GM12878 (cell line): ENCODE measurements at regions not wholly inside any gene's neighbourhood (a gene's known extent, or its start where the extent isn't known, plus 50 kb on each side); places are given as distances from the start of the nearest gene placed in this dataset.

ENCODE experiments used
- TF ChIP-seq, protein P1 (sequence below), 3 experiments: IDR thresholded peaks in 2 of 3; conservative IDR thresholded peaks in 1 of 3; 2 replicates each; pipeline ENCODE4 v1.5.1; 2011; ENCODE audit warnings: low read depth in 3 of 3, low read length in 3 of 3, mild to moderate bottlenecking in 3 of 3, control low read depth in 2 of 3, moderate library complexity in 2 of 3, inconsistent platforms in 1 of 3, mixed read lengths in 1 of 3; ENCODE audit not compliant: control insufficient read depth in 2 of 3, insufficient read depth in 1 of 3; ENCODE audit errors: extremely low read depth in 1 of 3
- TF ChIP-seq, protein P2 (sequence below): IDR thresholded peaks from 2 replicates; pipeline ENCODE4 v1.6.1; 2011; ENCODE audit warnings: borderline replicate concordance, low read depth, mild to moderate bottlenecking, moderate library complexity, low read length; ENCODE audit not compliant: insufficient read depth, poor library complexity, severe bottlenecking

- TF ChIP-seq, protein P1, sequence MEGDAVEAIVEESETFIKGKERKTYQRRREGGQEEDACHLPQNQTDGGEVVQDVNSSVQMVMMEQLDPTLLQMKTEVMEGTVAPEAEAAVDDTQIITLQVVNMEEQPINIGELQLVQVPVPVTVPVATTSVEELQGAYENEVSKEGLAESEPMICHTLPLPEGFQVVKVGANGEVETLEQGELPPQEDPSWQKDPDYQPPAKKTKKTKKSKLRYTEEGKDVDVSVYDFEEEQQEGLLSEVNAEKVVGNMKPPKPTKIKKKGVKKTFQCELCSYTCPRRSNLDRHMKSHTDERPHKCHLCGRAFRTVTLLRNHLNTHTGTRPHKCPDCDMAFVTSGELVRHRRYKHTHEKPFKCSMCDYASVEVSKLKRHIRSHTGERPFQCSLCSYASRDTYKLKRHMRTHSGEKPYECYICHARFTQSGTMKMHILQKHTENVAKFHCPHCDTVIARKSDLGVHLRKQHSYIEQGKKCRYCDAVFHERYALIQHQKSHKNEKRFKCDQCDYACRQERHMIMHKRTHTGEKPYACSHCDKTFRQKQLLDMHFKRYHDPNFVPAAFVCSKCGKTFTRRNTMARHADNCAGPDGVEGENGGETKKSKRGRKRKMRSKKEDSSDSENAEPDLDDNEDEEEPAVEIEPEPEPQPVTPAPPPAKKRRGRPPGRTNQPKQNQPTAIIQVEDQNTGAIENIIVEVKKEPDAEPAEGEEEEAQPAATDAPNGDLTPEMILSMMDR (IDR thresholded peaks at IDR 0.05 in 2 of 3, conservative IDR thresholded peaks at IDR 0.05 in 1 of 3; ENCODE audit: control insufficient read depth in 2 of 3, extremely low read depth in 1 of 3, insufficient read depth in 1 of 3, low read depth in 3 of 3, low read length in 3 of 3), result no peak
- TF ChIP-seq, protein P2, sequence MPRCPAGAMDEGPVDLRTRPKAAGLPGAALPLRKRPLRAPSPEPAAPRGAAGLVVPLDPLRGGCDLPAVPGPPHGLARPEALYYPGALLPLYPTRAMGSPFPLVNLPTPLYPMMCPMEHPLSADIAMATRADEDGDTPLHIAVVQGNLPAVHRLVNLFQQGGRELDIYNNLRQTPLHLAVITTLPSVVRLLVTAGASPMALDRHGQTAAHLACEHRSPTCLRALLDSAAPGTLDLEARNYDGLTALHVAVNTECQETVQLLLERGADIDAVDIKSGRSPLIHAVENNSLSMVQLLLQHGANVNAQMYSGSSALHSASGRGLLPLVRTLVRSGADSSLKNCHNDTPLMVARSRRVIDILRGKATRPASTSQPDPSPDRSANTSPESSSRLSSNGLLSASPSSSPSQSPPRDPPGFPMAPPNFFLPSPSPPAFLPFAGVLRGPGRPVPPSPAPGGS, result no peak
Observed at GRCh38 chr4:55258152-55258865, 87.7 kb upstream of the SRD5A3 start.
